ENCODE measurements at regions not wholly inside any gene's neighbourhood (a gene's known extent, or its start where the extent isn't known, plus 50 kb on each side); places are given as distances from the start of the nearest gene placed in this dataset.

GRCh38 chr3:177561365-177561764 lies 364.1 kb upstream of the TBL1XR1 start:
- Histone ChIP-seq H3K36me3 (peaks cover 0 to 3% (median 0%) of the 10 kb centered on the region in 4 donors), H3K27ac (replicated peaks in 1 of 4) (no peak overlapping the region), H3K27me3 (no peaks in the 10 kb centered on the region), H3K4me3 (no peak overlapping the region), H3K9me3 (no peaks in the 10 kb centered on the region), H3K4me1 (peaks cover 0 to 5% (median 0%) of the 10 kb centered on the region in 4 donors)
- intact Hi-C loops (cut with DNase I) = no loop called here
- 92% methylated on average over 5 of the region's 5 CpGs for WGBS
- DNase-seq (ENCODE audit: extremely low spot score) = no peak
- TF ChIP-seq POLR2A (IDR thresholded peaks at IDR 0.05; ENCODE audit: low read depth) (no peak), POLR2AphosphoS5 (IDR thresholded peaks at IDR 0.05) (no peak), EP300 (IDR thresholded peaks at IDR 0.05) (no peak)
- TF ChIP-seq, protein P1, sequence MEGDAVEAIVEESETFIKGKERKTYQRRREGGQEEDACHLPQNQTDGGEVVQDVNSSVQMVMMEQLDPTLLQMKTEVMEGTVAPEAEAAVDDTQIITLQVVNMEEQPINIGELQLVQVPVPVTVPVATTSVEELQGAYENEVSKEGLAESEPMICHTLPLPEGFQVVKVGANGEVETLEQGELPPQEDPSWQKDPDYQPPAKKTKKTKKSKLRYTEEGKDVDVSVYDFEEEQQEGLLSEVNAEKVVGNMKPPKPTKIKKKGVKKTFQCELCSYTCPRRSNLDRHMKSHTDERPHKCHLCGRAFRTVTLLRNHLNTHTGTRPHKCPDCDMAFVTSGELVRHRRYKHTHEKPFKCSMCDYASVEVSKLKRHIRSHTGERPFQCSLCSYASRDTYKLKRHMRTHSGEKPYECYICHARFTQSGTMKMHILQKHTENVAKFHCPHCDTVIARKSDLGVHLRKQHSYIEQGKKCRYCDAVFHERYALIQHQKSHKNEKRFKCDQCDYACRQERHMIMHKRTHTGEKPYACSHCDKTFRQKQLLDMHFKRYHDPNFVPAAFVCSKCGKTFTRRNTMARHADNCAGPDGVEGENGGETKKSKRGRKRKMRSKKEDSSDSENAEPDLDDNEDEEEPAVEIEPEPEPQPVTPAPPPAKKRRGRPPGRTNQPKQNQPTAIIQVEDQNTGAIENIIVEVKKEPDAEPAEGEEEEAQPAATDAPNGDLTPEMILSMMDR (IDR thresholded peaks at IDR 0.05) = no peak

DNA sequence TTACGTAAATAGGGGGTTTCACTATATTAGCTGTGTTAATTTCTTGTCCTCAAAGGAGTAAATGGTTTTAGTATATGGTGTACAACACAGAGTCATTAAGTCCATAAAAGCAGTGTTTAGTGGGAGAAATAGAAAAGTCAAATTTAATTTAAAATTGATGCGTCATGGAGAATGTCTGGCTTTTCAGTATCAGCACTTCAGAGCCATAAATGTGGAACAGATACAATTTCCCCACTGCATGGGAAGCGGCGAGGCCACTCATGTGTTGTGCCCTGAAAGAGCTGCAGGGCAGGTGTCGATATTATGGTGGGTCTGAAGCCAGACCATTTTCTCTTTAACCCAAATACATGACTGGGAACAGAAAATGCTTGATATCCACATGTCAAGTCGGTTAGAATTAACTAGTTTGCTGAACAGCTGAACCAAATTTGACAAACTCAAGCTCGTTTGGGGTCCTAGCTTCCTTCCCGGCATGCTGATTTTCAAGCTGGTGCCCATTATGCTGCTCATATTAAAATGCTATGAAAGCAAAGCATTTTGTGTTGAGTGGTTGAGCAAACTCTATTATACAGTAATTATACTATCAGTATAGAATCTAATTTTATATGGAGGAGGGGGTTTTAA lies 364.6 kb upstream of the TBL1XR1 start:
- Histone ChIP-seq H3K36me3 (peaks cover 0 to 3% (median 0%) of the 10 kb centered on the region in 4 donors), H3K27me3 (no peaks in the 10 kb centered on the region), H3K4me1 (peaks cover 0 to 5% (median 0%) of the 10 kb centered on the region in 4 donors), H3K4me3 (no peak overlapping the region), H3K27ac (replicated peaks in 1 of 4) (no peak overlapping the region), H3K9me3 (no peaks in the 10 kb centered on the region)
- 99% methylated on average over 8 of the region's 8 CpGs for WGBS
- TF ChIP-seq EP300 (IDR thresholded peaks at IDR 0.05) (no peak), POLR2AphosphoS5 (IDR thresholded peaks at IDR 0.05) (no peak), POLR2A (IDR thresholded peaks at IDR 0.05; ENCODE audit: low read depth) (no peak)
- TF ChIP-seq, protein P1 (IDR thresholded peaks at IDR 0.05) = no peak
- DNase-seq (ENCODE audit: extremely low spot score) = no peak
- intact Hi-C loops (cut with DNase I) = no loop called here

- intact Hi-C loops (cut with DNase I) = no loop called here
- WGBS = 91% methylated on average over 3 of the region's 3 CpGs
- Histone ChIP-seq H3K27me3 (no peaks in the 10 kb centered on the region), H3K36me3 (no peaks in the 10 kb centered on the region), H3K27ac (replicated peaks in 1 of 4) (no peak overlapping the region), H3K4me1 (peaks cover 0 to 5% (median 0%) of the 10 kb centered on the region in 4 donors), H3K4me3 (no peak overlapping the region), H3K9me3 (no peaks in the 10 kb centered on the region)
- DNase-seq (ENCODE audit: extremely low spot score) = no peak
- TF ChIP-seq EP300 (IDR thresholded peaks at IDR 0.05) = no peak
Observed at GRCh38 chr3:177563243-177563780, 366.0 kb upstream of the TBL1XR1 start.

GRCh38 chr3:177563792-177564191 lies 366.5 kb upstream of the TBL1XR1 start:
- DNase-seq (ENCODE audit: extremely low spot score) = no peak
- H3K27ac ChIP-seq (replicated peaks in 1 of 4) = no peak overlapping the region
- no peaks in the 10 kb centered on the region for H3K36me3 ChIP-seq
- WGBS = 64% methylated on average over 3 of the region's 3 CpGs
- intact Hi-C loops (cut with DNase I) = no loop called here
- no peaks in the 10 kb centered on the region for H3K9me3 ChIP-seq
- peaks cover 0 to 5% (median 0%) of the 10 kb centered on the region in 4 donors for H3K4me1 ChIP-seq
- no peaks in the 10 kb centered on the region for H3K27me3 ChIP-seq
- TF ChIP-seq POLR2A (IDR thresholded peaks at IDR 0.05; ENCODE audit: low read depth) = no peak
- no peak for TF ChIP-seq EP300 (IDR thresholded peaks at IDR 0.05)
- TF ChIP-seq POLR2AphosphoS5 (IDR thresholded peaks at IDR 0.05) = no peak
- TF ChIP-seq, protein P1 (IDR thresholded peaks at IDR 0.05) = no peak
- no peak overlapping the region for H3K4me3 ChIP-seq

GRCh38 chr3:177565981-177566380 lies 368.7 kb upstream of the TBL1XR1 start:
- WGBS = 100% methylated on average over 2 of the region's 2 CpGs
- Histone ChIP-seq H3K36me3 (no peaks in the 10 kb centered on the region), H3K27me3 (no peaks in the 10 kb centered on the region), H3K9me3 (no peaks in the 10 kb centered on the region), H3K4me3 (no peak overlapping the region), H3K27ac (replicated peaks in 1 of 4) (no peak overlapping the region), H3K4me1 (peaks cover 0 to 5% (median 2%) of the 10 kb centered on the region in 4 donors)
- no peak for DNase-seq (ENCODE audit: extremely low spot score)
- TF ChIP-seq EP300 (IDR thresholded peaks at IDR 0.05) = no peak
- TF ChIP-seq POLR2AphosphoS5 (IDR thresholded peaks at IDR 0.05) = no peak
- intact Hi-C loops (cut with DNase I) = no loop called here
